Loucy (cell line): ENCODE measurements at regions not wholly inside any gene's neighbourhood (a gene's known extent, or its start where the extent isn't known, plus 50 kb on each side); places are given as distances from the start of the nearest gene placed in this dataset.
"Not testable (repeated sequence)": the region's sequence is repeated elsewhere in the genome, so short reads cannot be mapped to it uniquely, and the experiment has no call there.

Experiments
- H2AFZ ChIP-seq: fragments of 200-600 bp; sonication (generic); 2 replicates; pipeline ENCODE4 v1.6.0; 2016; ENCODE audit warnings: antibody characterized with exemption, mild to moderate bottlenecking, low read length, moderate library complexity
- H3F3A ChIP-seq: fragments of 200-600 bp; 2 replicates; pipeline ENCODE4 v1.6.0; 2016; ENCODE audit warnings: antibody characterized with exemption, low read depth, mild to moderate bottlenecking
- H3K27me3 ChIP-seq: fragments of 200-600 bp; sonication (generic); 2 replicates; pipeline ENCODE4 v1.6.1; 2014; ENCODE audit warnings: low read length, mild to moderate bottlenecking; ENCODE audit not compliant: insufficient read depth, poor library complexity, severe bottlenecking
- H3K36me3 ChIP-seq: fragments of 200-600 bp; sonication (generic); 2 replicates; pipeline ENCODE4 v1.6.1; 2016; ENCODE audit warnings: low read length; ENCODE audit not compliant: insufficient read depth
- H3K4me1 ChIP-seq: fragments of 200-600 bp; sonication (generic); 2 replicates; pipeline ENCODE4 v1.5.1; 2014; ENCODE audit warnings: low read length, mild to moderate bottlenecking; ENCODE audit not compliant: insufficient read depth, poor library complexity, severe bottlenecking
- H3K4me2 ChIP-seq: fragments of 200-600 bp; sonication (generic); 2 replicates; pipeline ENCODE4 v1.6.0; 2014; ENCODE audit warnings: antibody characterized with exemption, low read length, low read depth, mild to moderate bottlenecking; ENCODE audit not compliant: poor library complexity, severe bottlenecking
- H3K4me3 ChIP-seq: fragments of 200-600 bp; sonication (generic); 2 replicates; pipeline ENCODE4 v1.5.1; 2014; ENCODE audit warnings: low read length, mild to moderate bottlenecking, mixed read lengths; ENCODE audit not compliant: poor library complexity, severe bottlenecking
- H3K79me2 ChIP-seq: fragments of 200-600 bp; sonication (generic); 2 replicates; pipeline ENCODE4 v1.6.1; 2014; ENCODE audit warnings: low read length; ENCODE audit not compliant: insufficient read depth
- H3K9ac ChIP-seq: fragments of 200-600 bp; sonication (generic); 2 replicates; pipeline ENCODE4 v1.6.0; 2014; ENCODE audit warnings: mild to moderate bottlenecking, low read depth, low read length, moderate library complexity; ENCODE audit not compliant: poor library complexity, severe bottlenecking
- H3K9me2 ChIP-seq: fragments of 200-600 bp; sonication (generic); replicated peaks from 2 replicates; pipeline ENCODE4 v1.6.1; 2016; ENCODE audit warnings: low read depth, low read length, mixed read lengths
- H3K9me3 ChIP-seq: fragments of 200-600 bp; sonication (generic); 2 replicates; pipeline ENCODE4 v1.6.1; 2014; ENCODE audit warnings: mild to moderate bottlenecking, antibody characterized with exemption, low read length, low read depth; ENCODE audit not compliant: insufficient read depth
- H4K20me1 ChIP-seq: fragments of 200-600 bp; sonication (generic); 2 replicates; pipeline ENCODE4 v1.6.0; 2014; ENCODE audit warnings: antibody characterized with exemption, low read length, mild to moderate bottlenecking; ENCODE audit not compliant: insufficient read depth, poor library complexity, severe bottlenecking
- EZH2phosphoT487 ChIP-seq: fragments of 200-600 bp; IDR thresholded peaks from 2 replicates; pipeline ENCODE4 v1.6.1; 2018; ENCODE audit warnings: antibody characterized with exemption, mild to moderate bottlenecking, moderate library complexity, borderline replicate concordance
- TF ChIP-seq, protein P1 (sequence below): fragments of 200-600 bp; sonication (generic); conservative IDR thresholded peaks from 2 replicates; pipeline ENCODE4 v1.5.1; 2014; ENCODE audit warnings: mild to moderate bottlenecking, antibody characterized with exemption, low read length

DNA sequence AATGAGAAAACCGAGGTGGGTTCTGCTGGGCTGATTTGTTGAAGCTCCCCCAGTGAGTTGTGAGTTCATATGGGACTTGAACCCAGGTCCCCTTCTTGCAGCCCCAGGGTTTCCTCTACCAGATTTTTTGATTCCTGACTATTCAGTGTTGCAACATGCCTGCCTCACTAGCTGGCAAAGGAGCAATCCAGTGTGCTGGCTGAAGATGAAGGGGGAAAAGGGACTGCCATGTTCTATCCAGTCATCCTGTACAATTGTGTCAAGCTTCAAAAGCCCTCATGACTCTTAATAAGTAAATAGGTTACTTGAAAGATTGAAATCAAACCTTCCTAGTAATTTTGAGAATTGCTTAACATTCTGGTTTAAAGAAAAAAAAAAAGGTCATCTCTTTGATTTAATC is 211.5 kb upstream of the TP63 start:
- H3K36me3 ChIP-seq = no peaks in the 10 kb centered on the region
- no peak overlapping the region for H3K4me2 ChIP-seq
- no peaks in the 10 kb centered on the region for H3K79me2 ChIP-seq
- no peak overlapping the region for H2AFZ ChIP-seq
- no peak overlapping the region for H3K4me3 ChIP-seq
- no peaks in the 10 kb centered on the region for H3K27me3 ChIP-seq
- no peaks in the 10 kb centered on the region for H3F3A ChIP-seq
- H3K9me3 ChIP-seq = no peaks in the 10 kb centered on the region
- H4K20me1 ChIP-seq = no peaks in the 10 kb centered on the region
- no peak overlapping the region for H3K9ac ChIP-seq
- peaks cover 3% of the 10 kb centered on the region for H3K4me1 ChIP-seq
- no peaks in the 10 kb centered on the region for H3K9me2 ChIP-seq
- no peak for TF ChIP-seq EZH2phosphoT487
- TF ChIP-seq, protein P1, sequence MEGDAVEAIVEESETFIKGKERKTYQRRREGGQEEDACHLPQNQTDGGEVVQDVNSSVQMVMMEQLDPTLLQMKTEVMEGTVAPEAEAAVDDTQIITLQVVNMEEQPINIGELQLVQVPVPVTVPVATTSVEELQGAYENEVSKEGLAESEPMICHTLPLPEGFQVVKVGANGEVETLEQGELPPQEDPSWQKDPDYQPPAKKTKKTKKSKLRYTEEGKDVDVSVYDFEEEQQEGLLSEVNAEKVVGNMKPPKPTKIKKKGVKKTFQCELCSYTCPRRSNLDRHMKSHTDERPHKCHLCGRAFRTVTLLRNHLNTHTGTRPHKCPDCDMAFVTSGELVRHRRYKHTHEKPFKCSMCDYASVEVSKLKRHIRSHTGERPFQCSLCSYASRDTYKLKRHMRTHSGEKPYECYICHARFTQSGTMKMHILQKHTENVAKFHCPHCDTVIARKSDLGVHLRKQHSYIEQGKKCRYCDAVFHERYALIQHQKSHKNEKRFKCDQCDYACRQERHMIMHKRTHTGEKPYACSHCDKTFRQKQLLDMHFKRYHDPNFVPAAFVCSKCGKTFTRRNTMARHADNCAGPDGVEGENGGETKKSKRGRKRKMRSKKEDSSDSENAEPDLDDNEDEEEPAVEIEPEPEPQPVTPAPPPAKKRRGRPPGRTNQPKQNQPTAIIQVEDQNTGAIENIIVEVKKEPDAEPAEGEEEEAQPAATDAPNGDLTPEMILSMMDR = no peak

DNA sequence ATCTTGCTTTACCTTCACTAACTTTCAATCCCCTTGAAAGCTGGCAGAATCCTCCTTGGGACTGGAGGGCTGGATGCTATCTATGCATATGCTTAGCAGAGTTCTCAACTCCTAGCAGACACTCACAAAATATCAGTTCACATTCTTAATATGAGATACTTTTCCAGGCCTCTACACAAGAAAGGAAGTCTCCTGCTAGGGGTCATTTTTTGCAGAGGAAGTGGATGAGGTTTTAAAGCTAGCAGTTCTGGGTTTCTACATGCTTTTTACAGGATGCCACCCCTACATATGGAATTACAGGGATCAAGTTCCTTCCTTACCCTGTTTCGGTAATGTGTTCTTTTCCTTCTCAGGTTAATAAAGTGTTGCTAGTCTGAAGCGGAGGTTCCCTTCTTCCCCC is 206.3 kb upstream of the TP63 start:
- H3F3A ChIP-seq = no peaks in the 10 kb centered on the region
- H3K9me3 ChIP-seq = no peaks in the 10 kb centered on the region
- H3K4me2 ChIP-seq = peak overlapping the region; percentile 33
- H3K27me3 ChIP-seq = no peaks in the 10 kb centered on the region
- H3K79me2 ChIP-seq = no peaks in the 10 kb centered on the region
- no peak overlapping the region for H3K4me3 ChIP-seq
- no peaks in the 10 kb centered on the region for H3K9me2 ChIP-seq
- H3K4me1 ChIP-seq = peaks cover 16% of the 10 kb centered on the region
- peak overlapping the region; percentile 60 for H2AFZ ChIP-seq
- H3K36me3 ChIP-seq = no peaks in the 10 kb centered on the region
- no peaks in the 10 kb centered on the region for H4K20me1 ChIP-seq
- no peak for TF ChIP-seq EZH2phosphoT487
- no peak overlapping the region for H3K9ac ChIP-seq

GRCh38 chr3:189429019-189429418 is 202.2 kb upstream of the TP63 start:
- H3F3A ChIP-seq = no peaks in the 10 kb centered on the region
- H3K9ac ChIP-seq = no peak overlapping the region
- H3K9me3 ChIP-seq = no peaks in the 10 kb centered on the region
- TF ChIP-seq EZH2phosphoT487 = no peak
- TF ChIP-seq, protein P1 = no peak
- H3K79me2 ChIP-seq = no peaks in the 10 kb centered on the region
- H3K36me3 ChIP-seq = no peaks in the 10 kb centered on the region
- H3K27me3 ChIP-seq = no peaks in the 10 kb centered on the region
- no peak overlapping the region for H3K4me2 ChIP-seq
- no peak overlapping the region for H3K4me3 ChIP-seq
- no peaks in the 10 kb centered on the region for H4K20me1 ChIP-seq
- H3K9me2 ChIP-seq = no peaks in the 10 kb centered on the region
- peaks cover 16% of the 10 kb centered on the region for H3K4me1 ChIP-seq
- H2AFZ ChIP-seq = no peak overlapping the region

- Histone ChIP-seq H4K20me1 (no peaks in the 10 kb centered on the region), H3F3A (no peaks in the 10 kb centered on the region), H3K9me3 (no peaks in the 10 kb centered on the region), H3K4me1 (peaks cover 8% of the 10 kb centered on the region), H3K9me2 (no peaks in the 10 kb centered on the region), H2AFZ (no peak overlapping the region), H3K4me2 (no peak overlapping the region), H3K36me3 (no peaks in the 10 kb centered on the region), H3K79me2 (no peaks in the 10 kb centered on the region), H3K4me3 (no peak overlapping the region), H3K9ac (no peak overlapping the region), H3K27me3 (no peaks in the 10 kb centered on the region)
- no peak for TF ChIP-seq EZH2phosphoT487
- TF ChIP-seq, protein P1 = no peak
Observed at GRCh38 chr3:189430166-189430565, 201.0 kb upstream of the TP63 start.

DNA sequence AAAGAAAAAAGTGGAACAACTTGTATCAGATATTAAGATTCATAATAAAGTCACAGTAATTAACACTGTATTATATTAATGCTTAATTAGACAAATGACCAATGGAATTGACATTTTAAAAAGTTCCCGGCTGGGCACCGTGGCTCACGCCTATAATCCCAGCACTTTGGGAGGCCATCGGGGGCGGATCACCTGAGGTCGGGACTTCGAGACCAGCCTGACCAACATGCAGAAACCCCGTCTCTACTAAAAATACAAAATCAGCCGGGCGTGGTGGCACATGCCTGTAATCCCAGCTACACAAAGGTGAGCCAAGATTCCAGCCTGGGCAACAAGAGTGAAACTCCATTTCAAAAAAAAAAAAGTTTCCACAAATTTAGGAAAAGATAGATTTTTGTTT is 188.9 kb upstream of the TP63 start:
- H3K27me3 ChIP-seq, H3K9ac ChIP-seq, H3K4me3 ChIP-seq, H3F3A ChIP-seq, H3K4me2 ChIP-seq, H3K9me2 ChIP-seq, H4K20me1 ChIP-seq, H2AFZ ChIP-seq, H3K9me3 ChIP-seq, H3K36me3 ChIP-seq, H3K4me1 ChIP-seq, H3K79me2 ChIP-seq: not testable (repeated sequence)
